NOMO-1 treated with dmso at 0.1 percent for 144 hours (cell line): ENCODE measurements at regions not wholly inside any gene's neighbourhood (a gene's known extent, or its start where the extent isn't known, plus 50 kb on each side); places are given as distances from the start of the nearest gene placed in this dataset.
"Not testable (repeated sequence)": the region's sequence is repeated elsewhere in the genome, so short reads cannot be mapped to it uniquely, and the experiment has no call there.

ENCODE experiments used
- DNase-seq: peaks from one replicate; lab custom pipeline; 2025; ENCODE audit not compliant: unreplicated experiment; lab: John Stamatoyannopoulos, UW

DNA sequence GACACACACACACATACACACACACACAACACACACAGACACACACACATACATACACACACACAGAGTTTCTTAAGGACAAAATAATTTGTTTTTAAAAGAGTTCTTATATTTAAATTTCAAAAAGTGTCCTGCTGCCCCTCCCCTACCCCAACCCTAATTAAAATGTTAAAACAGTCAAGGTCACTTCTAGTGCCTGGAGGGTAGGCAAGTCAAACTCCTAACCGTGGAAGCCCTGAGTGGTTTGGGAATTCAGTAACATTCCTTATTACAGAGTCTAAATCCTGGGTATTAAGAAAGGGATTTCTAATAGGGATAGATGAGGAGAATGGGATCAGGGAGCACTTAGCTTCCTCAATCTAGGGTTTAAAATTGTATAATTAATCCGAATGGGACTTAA is 403.6 kb upstream of the NFIA start:
- no peak for DNase-seq

DNA sequence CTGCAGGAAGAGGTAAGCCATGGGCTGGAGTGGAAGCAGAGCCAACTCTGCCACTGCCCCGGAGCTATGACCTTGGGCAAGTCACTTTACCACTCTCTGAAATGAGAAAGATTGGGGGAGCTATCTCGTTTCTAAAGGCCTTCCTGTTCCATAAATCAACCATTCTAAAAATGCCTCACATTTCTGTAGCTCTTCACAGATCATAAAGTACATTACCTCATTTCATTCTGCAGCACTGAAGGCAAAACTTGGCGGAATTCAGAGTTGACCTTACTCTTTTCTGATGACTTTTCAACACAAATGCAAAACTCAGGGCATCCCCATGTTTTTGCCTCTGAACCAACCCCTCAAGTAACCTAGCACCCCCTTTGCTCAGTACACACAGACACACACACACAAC is 404.0 kb upstream of the NFIA start:
- DNase-seq: no peak

DNA sequence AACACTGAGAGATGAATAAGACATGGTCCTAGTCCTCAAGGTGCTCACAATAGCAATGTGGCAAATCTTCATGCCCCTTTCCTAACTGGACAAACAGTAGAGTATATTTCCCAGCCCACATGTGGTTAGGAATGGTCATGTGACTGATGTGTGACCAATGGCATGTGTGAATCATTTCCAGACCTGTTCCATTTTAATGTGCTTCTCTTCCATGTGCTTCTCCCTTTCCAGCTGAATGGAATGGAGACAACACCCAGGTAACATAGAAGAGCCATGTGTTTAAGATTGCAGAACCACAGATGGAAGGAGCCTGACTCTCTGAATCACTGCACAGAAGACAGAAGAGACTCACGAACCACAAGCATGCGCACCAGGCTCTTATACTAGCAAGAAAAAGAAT is 409.9 kb upstream of the NFIA start:
- no peak for DNase-seq

DNA sequence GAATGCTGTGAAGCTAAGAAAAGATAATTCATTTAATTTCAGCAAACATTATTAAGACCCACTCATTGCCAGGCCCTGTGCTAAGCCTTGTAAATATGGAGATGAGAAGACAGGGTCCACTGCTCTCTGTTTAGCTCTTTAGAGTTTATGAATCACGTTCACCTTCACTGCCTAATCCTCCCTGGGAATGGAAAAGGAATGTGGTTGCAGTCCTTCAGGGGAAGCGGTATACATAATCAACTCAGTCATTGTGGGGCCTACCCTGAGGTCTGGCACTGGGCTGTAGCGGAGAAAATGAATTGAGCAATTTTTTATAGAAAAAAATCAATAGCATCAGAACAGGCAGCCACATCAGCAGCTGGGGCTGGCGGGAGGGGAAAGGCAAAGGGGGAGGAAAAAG is 412.1 kb upstream of the NFIA start:
- DNase-seq: no peak

DNA sequence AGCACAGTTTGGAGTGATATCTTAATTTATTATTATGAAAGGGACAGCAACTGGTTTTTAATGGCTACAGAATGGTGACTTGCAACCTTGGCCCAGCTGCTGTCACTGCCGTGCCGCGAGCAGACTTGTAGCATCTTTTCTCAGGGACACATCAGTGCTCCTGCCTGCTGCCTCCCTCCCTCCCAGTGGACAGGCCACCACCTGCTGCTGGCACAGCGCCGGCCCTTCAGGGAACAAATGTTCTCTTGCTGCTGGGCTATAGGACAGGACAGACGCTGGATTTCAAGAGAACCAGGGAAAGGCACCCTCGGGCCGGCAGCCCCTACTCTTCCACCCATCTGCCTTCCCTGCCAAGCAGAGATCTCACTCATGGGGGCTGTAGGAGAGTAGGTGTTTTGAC is 413.8 kb upstream of the NFIA start:
- DNase-seq: no peak

DNA sequence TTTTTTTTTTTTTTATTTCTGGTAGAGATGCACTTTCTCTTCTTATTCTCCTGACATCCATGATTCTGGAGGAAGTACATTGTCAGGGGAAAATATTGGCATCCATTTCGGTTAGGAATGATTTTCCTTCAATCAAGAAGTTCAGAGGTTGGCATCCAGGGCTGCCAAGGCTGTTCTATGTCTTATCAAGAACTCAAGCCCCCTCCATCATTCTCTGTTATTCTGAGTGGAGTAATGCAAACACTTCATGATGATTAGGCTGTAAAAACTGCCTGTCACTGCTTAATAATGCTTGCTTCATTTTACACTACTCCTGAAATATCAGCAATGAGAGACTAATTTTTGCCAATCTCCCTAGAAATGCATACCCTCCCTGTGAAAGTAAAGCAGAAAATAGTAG is 417.1 kb upstream of the NFIA start:
- DNase-seq: no peak

DNA sequence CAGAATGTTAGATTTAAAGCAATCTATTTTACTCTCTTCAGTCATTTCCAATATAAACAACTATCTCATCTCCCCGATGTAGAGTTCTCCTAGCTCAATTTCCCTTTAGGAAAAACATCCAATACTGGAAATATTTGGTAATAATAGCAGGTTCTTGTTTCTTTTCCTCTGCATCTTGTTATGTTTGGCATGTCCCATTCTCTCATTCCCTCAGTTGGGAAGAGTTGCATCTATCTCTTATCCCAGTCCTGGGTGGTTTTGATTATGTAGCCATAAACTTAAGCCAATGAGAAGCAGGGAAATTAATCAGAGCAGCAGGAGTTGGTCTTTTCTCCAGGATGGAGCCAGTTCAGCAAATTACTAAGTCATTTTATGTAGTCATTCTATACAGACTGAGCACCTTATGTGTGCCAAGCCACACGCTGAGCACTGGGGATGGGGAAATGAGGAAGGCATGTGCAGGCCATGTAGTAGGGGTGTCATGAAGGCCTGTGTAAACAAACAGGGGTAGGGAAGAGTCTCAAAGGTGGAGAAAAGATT is 418.2 kb upstream of the NFIA start:
- no peak for DNase-seq

DNA sequence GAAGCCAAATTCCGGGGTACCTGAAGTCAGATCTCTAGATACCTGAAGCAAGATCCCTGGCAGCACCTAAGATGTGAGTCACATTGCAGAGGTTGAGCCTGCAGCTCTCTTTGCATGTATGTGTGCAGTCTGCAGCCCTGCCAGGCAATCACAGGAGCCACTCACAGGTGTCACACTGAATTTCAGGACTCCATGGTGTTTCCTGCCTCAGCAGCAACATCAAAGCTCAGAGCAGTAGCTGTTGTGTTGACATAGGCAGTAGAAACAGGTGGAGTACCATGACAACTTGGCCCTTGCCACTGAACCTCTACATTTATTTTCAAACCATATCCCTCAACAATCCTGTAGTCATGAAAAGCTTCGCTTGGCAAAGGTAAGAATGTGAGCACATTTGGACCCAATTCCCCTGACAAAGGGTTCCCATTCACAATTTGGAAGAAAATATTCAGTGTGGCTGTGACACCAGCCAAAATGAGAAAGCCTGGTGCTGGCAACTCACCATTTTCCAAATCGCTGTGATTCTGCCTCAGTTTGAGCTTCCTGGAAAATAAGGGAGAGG is 419.8 kb upstream of the NFIA start:
- no peak for DNase-seq

DNA sequence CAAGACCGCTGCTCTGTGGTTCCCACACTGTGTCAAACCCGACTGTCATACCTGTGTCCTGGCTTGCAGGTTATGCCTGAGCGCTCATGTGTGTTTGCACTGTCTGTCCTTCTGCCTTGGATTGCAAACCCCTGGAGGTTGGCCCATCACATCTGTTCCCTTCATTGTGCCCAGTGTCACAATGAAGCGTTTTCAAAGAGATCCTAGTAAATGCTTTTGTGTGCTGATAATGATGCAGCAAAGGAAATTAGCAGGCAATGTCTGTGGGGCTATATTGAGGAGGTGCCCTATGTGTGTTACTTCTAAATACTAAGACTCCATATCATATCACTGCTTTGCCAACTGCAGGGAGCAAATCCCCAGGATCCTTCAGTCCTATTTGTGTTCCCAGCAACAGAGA is 424.4 kb upstream of the NFIA start:
- DNase-seq: no peak

DNA sequence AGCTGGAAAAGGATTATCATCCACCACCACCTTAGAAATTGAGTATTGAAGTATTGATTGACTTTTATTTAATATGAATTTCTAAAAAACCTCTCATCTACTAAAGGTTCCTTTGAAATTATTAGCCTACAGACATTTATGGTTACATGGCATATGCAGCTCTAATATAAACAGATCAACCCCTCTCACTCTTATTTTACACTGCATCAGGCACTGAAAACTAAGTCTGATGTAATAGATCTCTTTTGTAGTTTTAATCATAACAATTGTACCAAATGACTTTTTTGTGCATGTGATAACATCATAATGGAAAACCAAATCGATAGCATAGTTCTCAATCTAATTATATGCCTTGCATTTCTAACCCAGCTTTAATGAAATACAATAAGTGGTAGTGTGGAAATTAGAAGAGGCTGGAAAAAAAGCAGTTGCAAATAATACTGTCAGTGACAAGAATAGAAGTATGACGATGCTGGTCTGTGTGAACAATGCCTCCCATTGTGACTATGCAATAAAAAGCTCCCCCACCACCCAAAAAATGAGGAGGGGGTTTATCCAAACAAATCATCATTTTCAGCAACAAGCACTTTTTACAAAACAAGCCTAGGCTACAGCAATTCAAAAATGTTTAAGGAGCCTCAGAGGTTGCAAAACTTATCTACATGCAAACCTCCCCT is 426.5 kb upstream of the NFIA start:
- no peak for DNase-seq

DNA sequence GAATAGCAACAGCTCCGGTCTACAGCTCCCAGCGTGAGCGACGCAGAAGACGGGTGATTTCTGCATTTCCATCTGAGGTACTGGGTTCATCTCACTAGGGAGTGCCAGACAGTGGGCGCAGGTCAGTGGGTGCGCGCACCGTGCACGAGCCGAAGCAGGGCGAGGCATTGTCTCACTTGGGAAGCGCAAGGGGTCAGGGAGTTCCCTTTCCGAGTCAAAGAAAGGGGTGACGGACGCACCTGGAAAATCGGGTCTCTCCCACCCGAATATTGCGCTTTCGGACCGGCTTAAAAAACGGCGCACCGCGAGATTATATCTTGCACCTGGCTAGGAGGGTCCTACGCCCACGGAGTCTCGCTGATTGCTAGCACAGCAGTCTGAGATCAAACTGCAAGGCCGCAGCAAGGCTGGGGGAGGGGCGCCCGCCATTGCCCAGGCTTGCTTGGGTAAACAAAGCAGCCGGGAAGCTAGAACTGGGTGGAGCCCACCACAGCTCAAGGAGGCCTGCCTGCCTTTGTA is 442.3 kb upstream of the NFIA start:
- not testable (repeated sequence) for DNase-seq

DNA sequence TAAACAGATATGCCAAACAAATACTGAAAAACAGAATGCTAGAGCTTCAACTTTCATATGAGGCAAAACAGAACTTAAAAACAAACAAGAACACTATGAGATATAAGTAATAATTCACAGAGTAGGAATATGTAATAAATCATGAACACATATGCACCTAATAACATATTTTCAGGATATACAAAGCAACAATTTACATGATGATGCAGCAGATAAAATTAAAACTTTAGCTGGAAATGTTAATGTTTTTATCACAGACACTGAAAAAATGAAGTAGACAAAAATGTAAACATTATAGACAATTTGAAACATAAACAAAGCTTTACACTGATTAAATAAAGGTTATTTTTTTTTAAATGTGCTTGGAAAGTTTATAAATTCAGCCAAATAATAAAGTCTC is 443.1 kb upstream of the NFIA start:
- DNase-seq: no peak

DNA sequence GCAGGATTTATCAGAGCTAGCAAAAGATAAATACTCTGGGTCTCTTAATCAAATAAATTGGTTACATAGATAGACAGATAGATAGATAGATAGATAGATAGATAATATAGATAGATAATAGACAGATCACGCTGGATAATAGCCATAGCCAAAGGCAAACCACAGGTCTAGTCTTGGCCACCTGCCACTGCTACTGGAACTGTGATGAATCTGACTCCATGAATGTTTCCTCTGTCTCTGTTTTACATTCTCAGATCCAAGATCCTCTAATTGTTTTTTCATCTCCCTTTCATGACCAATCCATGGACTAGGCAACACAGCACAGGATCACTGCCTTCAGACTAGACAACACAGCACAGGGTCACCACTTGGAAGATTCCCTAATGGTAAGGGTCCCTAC is 444.7 kb upstream of the NFIA start:
- no peak for DNase-seq

DNA sequence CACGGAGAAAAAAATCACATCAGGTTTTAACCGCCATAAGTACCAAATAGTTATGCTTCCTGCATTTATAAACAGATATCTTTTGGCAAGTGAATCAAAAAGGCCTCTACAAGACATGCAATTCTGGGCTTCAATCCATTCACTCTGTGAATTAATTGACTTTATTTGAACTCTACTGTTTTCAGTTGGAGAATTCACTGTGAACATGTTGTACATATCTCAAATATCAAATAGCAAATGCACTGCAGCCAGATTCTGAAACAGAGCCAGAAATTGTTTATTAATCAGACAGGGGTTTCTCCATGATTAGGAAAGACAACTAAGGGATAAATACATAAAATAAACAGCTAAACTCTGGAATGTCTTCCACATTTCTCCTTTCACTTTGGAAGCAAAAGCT is 445.4 kb upstream of the NFIA start:
- no peak for DNase-seq

DNA sequence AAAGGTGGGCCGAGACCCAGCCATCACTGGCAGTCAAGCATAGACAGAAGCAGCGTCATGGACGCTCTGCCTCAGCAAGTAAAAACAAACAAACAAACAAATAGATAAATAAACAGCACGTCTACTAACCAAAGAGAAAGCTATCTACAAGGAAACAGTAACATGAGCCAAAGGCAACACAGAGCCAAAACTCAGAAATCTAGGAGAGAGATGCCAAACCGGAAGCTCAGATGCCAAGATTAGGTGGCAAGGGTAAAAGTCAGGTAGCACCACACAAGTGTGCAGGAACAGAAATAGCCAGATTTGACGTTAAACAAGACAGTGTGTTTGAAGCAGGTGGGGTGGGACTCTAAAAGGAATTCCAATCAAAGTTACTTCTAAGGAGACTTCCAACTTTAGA is 448.3 kb upstream of the NFIA start:
- DNase-seq: no peak

DNA sequence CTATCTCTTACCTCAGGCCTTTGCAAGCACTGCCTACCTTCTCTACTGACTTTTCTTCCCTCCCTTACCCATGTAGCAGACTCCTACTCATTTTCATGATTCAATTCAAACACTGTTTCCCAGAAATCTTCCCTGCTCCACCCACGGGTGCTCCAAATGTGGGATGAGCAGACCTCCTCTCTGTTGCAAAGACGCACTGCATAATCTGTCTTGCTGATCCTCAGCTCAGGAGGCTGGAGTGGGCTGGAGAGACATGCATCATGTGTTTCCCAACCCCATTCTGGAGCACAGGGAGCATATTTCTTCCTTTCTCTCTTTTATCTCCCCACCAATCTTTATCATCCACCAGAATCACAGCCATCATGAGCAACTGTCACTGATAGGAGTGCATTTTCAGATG is 459.9 kb upstream of the NFIA start:
- no peak for DNase-seq

DNA sequence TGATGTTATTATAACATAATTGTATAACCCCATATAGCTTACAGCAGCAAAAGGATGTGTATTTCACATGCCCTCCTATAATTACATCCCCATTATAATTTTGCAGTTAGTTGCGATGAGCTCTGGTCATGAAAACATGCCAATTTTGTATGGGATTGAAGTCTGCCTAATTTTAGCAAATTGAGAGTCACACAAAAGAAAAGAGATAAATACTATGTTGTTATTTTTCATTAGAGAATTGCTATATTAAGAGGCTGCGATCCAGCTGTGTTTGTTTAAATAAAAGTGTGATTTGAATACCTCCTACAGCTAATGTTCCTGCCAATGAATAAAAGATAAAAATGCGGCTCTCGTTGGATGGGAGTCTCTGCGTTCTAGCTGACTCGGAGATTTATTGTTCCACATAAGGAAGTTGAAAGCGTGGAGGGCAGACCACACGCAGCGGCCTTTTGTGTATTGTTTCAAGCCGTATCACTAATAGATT is 461.0 kb upstream of the NFIA start:
- DNase-seq: peak; percentile 4

DNA sequence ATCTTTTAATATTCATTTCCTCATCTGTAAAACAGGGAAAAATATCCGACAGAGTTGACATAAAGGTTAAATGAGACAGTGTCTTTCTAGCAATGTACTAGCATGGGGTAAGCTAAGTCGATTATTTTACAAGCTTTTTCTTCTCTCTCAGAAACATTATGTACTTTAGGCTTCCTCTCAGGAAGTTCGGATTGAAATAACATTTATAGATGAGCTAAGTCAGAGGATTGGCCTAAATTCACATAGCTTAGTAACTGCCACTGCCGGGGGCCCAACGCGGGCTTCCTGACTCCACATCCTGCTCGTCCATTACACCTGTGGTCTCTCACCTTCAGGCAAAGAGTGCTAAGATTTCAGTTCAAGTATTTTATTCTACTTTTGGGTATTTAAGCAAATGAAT is 462.3 kb upstream of the NFIA start:
- DNase-seq: no peak

DNA sequence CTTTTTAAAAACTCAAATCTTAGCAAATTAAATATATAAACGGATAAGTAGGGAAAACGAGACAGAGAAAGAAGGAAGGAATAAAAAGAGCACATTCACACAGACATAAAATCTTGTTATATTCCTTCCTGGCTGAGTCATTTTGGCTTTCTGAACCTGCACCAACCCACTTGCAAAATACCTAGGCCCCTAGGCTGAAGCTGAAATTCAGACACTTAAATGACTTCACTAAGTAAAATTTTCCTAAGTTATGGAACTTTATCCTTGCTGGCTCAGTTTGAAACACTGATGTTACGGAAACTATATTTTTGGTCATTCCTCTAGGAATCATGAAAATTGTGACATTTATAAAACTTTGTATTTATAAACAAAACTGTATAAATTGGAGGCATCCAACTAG is 462.8 kb upstream of the NFIA start:
- no peak for DNase-seq

DNA sequence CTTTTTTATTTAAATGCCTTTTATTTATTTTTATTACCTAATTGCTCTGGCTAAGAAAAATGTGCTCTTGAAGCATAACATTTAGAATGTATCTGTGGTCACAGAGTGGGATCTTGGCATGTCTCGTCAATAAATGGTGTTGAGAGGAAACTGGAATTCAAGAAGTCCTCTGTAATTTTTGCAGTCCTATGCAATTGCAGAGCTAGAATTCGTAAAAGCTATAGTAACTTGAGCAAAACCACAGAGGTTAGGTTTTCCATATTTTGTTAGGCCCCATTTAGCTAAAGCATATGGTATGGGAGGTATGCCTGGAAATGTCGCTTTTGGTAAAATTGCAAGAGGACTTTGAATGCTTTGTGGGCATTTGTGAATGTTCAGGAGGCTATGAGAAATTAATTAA is 466.7 kb upstream of the NFIA start:
- no peak for DNase-seq

DNA sequence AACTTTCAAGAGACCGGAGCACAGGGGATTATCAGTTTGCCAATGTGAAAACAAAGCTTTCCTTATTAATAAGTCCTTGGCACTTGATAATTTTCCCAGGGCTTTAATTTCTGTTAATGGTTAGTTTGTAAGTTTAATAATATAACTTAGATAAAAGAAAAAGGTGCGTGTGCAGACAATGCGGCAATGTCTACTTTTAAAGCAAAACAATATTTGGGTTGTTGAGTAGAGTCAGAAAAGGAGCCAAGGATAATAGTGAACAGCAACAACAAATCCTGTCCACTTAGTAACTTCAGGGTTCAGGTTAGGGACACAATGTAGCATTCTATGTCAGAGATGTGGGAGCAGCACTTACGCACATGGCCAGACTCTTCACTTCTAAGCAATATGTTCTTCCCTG is 469.6 kb upstream of the NFIA start:
- no peak for DNase-seq

DNA sequence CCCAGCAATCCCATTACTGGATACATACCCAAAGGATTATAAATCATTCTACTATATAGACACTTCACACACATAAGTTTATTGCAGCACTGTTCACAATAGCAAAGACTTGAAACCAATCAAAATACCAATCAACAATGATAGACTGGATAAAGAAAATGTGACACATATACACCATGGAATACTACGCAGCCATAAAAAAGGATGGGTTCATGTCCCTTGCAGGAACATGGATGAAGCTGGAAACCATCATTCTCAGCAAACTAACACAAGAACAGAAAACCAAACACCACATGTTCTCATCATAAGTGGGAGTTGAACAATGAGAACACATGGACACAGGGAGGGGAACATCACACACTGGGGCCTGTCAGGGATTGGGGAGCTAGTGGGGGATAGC is 475.4 kb upstream of the NFIA start:
- not testable (repeated sequence) for DNase-seq

DNA sequence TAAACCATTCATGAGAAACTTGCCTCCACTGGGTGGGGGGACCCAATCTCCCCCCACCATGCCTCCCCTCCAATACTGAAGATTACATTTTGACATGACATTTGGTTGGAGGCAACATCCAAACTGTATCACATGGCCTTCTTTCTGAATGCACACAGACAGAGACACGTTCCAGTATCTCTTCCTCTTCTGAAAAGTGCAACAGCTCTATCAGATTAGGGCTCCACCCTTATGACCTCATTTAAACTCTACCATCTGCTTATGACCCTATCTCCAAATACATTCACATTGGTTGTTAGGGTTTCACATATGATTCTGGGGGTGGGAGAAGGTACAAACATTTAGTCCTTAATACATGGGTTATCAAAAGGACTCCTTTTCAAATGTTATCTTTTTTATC is 481.8 kb upstream of the NFIA start:
- DNase-seq: no peak
